Ovary (tissue), 7 donors: ENCODE measurements at regions not wholly inside any gene's neighbourhood (a gene's known extent, or its start where the extent isn't known, plus 50 kb on each side); places are given as distances from the start of the nearest gene placed in this dataset.
"Not testable (repeated sequence)": the region's sequence is repeated elsewhere in the genome, so short reads cannot be mapped to it uniquely, and the experiment has no call there.

Experiments
- DNase-seq, 5 donors: peaks; one replicate each; pipeline ENCODE4 v3.0.0-alpha.2; 2019 to 2020
- H3K27ac ChIP-seq, 2 donors: fragments of 200-600 bp; one replicate each; pipeline versions ENCODE4 v1.5.1 to v1.8.0; 2019 to 2022
- H3K27me3 ChIP-seq: fragments of 200-600 bp; one replicate; pipeline ENCODE4 v1.8.0; 2022
- H3K36me3 ChIP-seq: fragments of 200-600 bp; sonication (generic); one replicate; pipeline ENCODE4 v1.5.1; 2019
- H3K4me1 ChIP-seq: one replicate; pipeline ENCODE4 v1.8.1; 2013; ENCODE audit warnings: mild to moderate bottlenecking, moderate library complexity; ENCODE audit not compliant: insufficient read depth
- H3K4me3 ChIP-seq: fragments of 200-600 bp; sonication (generic); one replicate; pipeline ENCODE4 v1.5.1; 2017
- H3K9me3 ChIP-seq, 2 donors: fragments of 200-600 bp in 1 of 2; sonication (generic) in 1 of 2; one replicate each; pipeline versions ENCODE4 v1.5.1 to v1.8.1; 2013 to 2019; ENCODE audit warnings: mild to moderate bottlenecking in 1 of 2, moderate library complexity in 1 of 2
- EP300 ChIP-seq: sonication (generic); formaldehyde crosslinking; IDR thresholded peaks from one replicate; pipeline ENCODE4 v1.6.1; 2017; ENCODE audit warnings: antibody characterized with exemption
- POLR2A ChIP-seq: fragments of 450-650 bp; IDR thresholded peaks from one replicate; pipeline ENCODE4 v1.6.1; 2017; ENCODE audit warnings: antibody characterized with exemption, mild to moderate bottlenecking, moderate library complexity
- WGBS, 3 donors: extraction: QIAGEN DNeasy Blood & Tissue Kit in 1 of 3; methylation state at CpG; one replicate each; pipeline versions ENCODE4 v1.1.5 to v1.1.7; 2013 to 2017; 5-methylcytosine and 5-hydroxymethylcytosine counted together
- intact Hi-C, 4 donors: fragments of 100-400 bp; cut with DNase I; formaldehyde crosslinking; loops; one replicate each; pipeline versions ENCODE4 v1.11.0 to v1.15.1; 2022 to 2023
- TF ChIP-seq, protein P1 (sequence below), 3 donors: fragments of 450-650 bp in 2 of 3; fragments of 200-600 bp in 1 of 3; IDR thresholded peaks; one replicate each; pipeline versions ENCODE4 v1.5.1 to v1.8.0; 2016 to 2022; ENCODE audit warnings: antibody characterized with exemption in 3 of 3, mild to moderate bottlenecking in 1 of 3
- donor health status: DM: no; HTN: no; CAD: no; lungs with moderate emphysema.
- donor health status: DM: no; HTN: no; CAD: no.
- donor health status: Bipolar disorder and iron deficiency.
- donor health status: DM: no; HTN: no; CAD: no.
- donor health status: DM: yes; HTN: yes; CAD: no.

DNA sequence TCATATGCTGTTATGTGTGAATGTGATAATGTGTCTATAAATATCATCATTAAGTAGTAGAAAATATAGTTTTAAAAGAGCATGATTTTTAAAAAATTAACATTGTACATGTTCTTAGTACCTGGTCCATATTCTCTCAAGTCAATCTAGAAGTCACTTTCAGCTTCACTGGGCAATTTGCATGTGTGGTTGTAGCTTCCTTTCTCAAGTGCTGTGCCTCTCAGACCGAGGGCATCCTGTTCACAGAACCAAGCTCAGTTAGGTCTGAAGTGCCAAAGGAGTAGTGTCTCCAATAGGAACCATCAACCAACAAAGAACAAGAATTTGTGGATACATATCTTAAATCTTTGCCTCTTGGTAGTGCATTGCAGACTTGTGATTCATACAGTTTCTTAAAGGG, 541.8 kb upstream of the SLC10A2 start:
- Histone ChIP-seq H3K27me3 (no peaks in the 10 kb centered on the region), H3K36me3 (no peaks in the 10 kb centered on the region), H3K27ac (no peak overlapping the region), H3K4me1 (no peaks in the 10 kb centered on the region), H3K4me3 (no peak overlapping the region), H3K9me3 (no peaks in the 10 kb centered on the region)
- DNase-seq, result no peak
- WGBS, 3 donors, result 52 to 73% (median 57%) methylated on average over 1 of the region's 1 CpG
- intact Hi-C loops, result no loop called here
- TF ChIP-seq, protein P1, sequence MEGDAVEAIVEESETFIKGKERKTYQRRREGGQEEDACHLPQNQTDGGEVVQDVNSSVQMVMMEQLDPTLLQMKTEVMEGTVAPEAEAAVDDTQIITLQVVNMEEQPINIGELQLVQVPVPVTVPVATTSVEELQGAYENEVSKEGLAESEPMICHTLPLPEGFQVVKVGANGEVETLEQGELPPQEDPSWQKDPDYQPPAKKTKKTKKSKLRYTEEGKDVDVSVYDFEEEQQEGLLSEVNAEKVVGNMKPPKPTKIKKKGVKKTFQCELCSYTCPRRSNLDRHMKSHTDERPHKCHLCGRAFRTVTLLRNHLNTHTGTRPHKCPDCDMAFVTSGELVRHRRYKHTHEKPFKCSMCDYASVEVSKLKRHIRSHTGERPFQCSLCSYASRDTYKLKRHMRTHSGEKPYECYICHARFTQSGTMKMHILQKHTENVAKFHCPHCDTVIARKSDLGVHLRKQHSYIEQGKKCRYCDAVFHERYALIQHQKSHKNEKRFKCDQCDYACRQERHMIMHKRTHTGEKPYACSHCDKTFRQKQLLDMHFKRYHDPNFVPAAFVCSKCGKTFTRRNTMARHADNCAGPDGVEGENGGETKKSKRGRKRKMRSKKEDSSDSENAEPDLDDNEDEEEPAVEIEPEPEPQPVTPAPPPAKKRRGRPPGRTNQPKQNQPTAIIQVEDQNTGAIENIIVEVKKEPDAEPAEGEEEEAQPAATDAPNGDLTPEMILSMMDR (IDR thresholded peaks at IDR 0.05), result no peak
- no peak for TF ChIP-seq POLR2A
- no peak for TF ChIP-seq EP300

DNA sequence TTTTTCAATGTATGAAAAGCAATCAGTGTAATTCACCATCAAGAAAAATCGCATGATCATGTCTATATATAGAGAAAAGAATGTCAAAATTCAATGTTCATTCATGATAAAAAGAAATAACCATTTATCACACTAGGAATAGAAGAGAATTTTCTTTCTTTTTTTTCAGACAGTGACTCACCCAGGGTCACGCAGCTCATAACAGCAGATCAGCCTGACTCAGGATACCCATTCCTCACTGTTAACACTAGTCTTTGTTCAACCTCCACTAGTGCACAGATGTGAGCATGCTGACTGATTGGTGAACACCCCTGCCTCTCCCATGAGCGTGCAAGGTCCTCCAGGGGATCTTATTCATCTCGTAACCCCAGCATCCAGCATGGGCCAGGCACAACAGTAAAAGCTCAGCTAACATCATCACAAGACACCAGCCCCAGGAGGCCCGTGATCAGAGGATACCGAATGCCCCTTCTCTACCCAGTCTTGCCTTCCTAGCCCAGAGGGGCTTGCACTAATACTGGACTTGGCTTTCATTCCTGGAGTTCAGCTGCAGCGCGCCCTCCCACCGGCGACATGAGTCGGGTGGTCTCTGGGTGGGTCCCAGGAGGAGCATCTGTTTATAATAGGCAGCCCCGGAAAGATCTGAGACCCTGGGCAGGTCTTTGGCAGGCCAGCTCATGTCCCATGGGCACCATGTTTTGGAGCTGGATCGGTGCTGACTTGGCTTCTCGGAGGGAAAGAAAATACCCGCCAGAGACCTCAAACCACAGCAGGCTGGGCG, 539.5 kb upstream of the SLC10A2 start:
- WGBS, 3 donors, result 90 to 93% (median 92%) methylated on average over 16 of the region's 16 CpGs
- Histone ChIP-seq H3K4me1 (no peaks in the 10 kb centered on the region), H3K9me3 (no peaks in the 10 kb centered on the region), H3K36me3 (no peaks in the 10 kb centered on the region), H3K4me3 (no peak overlapping the region), H3K27me3 (no peaks in the 10 kb centered on the region), H3K27ac (no peak overlapping the region)
- intact Hi-C loops, result no loop called here
- DNase-seq, result no peak
- TF ChIP-seq POLR2A, result no peak

DNA sequence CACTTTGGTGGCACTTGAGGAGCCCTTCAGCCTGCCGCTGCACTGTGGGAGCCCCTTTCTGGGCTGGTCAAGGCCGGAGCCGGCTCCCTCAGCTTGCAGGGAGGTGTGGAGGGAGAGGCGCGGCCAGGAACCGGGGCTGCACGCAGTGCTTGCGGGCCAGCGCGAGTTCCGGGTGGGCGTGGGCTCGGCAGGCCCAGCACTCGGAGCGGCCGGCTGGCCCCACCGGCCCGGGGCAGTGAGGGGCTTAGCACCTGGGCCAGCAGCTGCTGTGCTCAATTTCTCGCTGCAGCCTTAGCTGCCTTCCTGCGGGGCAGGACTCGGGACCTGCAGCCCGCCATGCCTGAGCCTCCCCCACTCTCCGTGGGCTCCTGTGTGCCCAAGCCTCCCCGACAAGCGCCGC, 533.7 kb upstream of the SLC10A2 start:
- not testable (repeated sequence) for H3K4me1 ChIP-seq, H3K36me3 ChIP-seq, H3K27me3 ChIP-seq, H3K4me3 ChIP-seq, H3K27ac ChIP-seq, DNase-seq, H3K9me3 ChIP-seq
- intact Hi-C loops, result loop anchor here in 1 of 4 donors (5.0 kb wide), 1 partner anchor 68 kb away; no protein-coding TSS in a partner anchor
- WGBS, 3 donors, result 88 to 92% (median 90%) methylated on average over 21 to 26 of the region's 26 CpGs

DNA sequence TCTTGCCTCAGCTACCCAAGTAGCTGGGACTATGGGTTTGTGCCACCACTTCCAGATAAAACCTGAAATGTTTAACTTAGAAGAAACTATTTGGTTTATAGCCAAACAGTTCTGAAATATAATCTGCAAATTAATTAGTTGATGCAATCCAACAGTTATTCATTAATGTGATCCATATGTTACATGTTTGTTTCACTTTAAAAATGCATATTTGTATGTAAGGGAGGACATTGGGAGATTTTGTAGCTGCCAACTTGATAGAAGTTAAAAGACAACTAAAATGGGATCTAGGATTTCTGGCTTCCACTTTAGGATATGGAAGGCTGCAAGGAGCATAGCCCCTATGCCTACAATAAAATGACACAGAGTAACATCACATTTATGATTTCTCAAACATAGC, 532.5 kb upstream of the SLC10A2 start:
- H3K9me3 ChIP-seq, result no peaks in the 10 kb centered on the region
- no peak overlapping the region for H3K4me3 ChIP-seq
- H3K27ac ChIP-seq, result no peak overlapping the region
- TF ChIP-seq, protein P1 (IDR thresholded peaks at IDR 0.05), result no peak
- no peak for TF ChIP-seq EP300
- H3K36me3 ChIP-seq, result no peaks in the 10 kb centered on the region
- no peaks in the 10 kb centered on the region for H3K27me3 ChIP-seq
- DNase-seq, result no peak
- intact Hi-C loops, result no loop called here
- H3K4me1 ChIP-seq, result no peaks in the 10 kb centered on the region

GRCh38 chr13:103573446-103573845, 507.2 kb upstream of the SLC10A2 start:
- TF ChIP-seq, protein P1 (IDR thresholded peaks at IDR 0.05), result no peak
- TF ChIP-seq POLR2A, result no peak
- no peak for TF ChIP-seq EP300
- no peaks in the 10 kb centered on the region for H3K27me3 ChIP-seq
- H3K36me3 ChIP-seq, result no peaks in the 10 kb centered on the region
- H3K4me3 ChIP-seq, result no peak overlapping the region
- intact Hi-C loops, result no loop called here
- H3K27ac ChIP-seq, result no peak overlapping the region
- 82 to 93% (median 91%) methylated on average over 4 of the region's 4 CpGs for WGBS, 3 donors
- no peaks in the 10 kb centered on the region for H3K9me3 ChIP-seq
- no peak for DNase-seq
- H3K4me1 ChIP-seq, result no peaks in the 10 kb centered on the region
